NCI-H774 (cell line): ENCODE measurements at regions not wholly inside any gene's neighbourhood (a gene's known extent, or its start where the extent isn't known, plus 50 kb on each side); places are given as distances from the start of the nearest gene placed in this dataset.

Experiments
- DNase-seq: peaks from one replicate; lab custom pipeline; 2025; lab: John Stamatoyannopoulos, UW

DNA sequence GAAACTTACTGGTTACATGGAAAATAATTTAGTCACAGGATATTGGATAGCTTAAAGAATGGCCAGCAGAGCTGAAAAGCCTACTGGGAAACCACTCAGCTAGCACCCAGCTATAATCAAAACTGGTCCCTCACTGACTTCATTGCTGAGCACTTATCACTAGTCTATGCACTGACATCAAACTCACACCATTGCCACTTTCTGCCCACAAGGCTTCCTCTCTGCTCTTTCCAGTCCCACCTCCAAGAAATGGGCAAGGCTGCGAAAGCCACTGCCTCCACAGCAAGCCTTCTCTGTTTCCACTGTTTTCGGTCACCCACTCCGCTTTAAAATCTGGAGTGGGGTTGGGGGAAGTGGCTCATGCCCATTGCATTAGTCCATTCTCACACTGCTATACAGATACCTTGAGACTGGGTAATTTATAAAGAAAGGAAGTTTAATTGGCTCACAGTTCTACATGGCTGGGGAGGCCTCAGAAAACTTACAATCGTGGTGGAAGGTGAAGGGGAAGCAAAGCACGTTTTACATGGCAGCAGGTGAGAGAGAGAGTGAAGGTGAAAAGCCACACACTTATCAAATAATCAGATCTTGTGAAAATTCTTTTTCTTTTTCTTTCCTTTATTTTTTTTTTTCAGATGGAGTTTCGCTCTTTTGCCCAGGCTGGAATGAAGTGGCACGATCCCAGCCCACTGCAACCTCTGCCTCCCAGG, 77.0 kb upstream of the CERS6 start:
- no peak for DNase-seq

DNA sequence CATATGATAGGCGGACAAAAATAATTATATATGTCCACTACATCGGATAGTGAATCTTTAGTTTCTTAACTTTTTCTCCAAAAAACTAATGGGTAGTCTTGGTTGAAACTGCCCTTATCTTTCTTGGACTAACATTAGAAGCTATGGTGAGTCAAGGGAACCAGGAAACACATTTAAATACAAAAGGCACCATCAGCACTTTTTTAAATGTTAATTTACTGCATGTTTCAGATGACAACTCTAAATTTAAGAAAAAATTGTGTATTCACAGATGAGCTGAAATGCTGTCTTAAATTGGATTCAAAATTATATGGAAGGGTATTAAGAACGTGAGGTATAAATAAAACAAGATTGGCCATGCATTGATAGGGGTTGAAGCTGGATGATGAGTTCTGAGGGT, 75.6 kb upstream of the CERS6 start:
- no peak for DNase-seq

DNA sequence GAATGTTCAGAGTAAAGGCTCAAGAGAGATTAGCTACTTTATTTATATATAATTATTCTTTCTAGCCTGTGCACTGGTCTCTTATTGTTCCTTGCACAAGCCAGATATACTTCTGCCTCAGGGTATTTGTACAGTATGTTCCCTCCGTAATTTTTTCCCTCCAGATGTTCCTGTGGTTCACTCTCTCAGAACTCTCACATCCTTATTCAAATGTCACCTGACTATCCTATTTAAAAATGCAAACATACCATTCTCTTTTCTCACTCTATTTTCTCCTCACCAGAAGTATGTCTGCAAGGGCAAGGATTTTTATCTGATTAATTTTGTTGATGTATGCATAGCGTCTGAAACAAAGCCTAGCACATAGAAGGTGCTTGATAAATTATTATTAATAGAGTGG, 64.0 kb upstream of the CERS6 start:
- DNase-seq = no peak

DNA sequence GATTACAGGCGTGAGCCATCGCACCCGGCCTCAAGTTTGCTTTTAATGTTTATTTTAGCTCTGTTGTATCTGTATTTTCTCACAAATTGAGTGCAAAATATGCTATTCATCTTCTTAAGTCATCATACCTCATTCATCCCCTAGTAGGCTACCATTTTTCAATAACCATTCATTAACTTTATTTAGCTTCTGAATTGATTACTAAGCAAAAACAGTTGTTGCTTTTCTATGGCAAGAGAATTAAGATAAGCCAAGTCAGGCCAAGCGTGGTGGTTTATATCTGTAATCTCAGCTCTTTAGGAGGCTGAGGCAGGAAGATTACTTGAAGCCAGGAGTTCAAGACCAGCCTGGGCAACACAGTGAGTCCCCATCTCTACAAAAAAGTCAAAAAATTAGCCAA, 63.3 kb upstream of the CERS6 start:
- DNase-seq = no peak

DNA sequence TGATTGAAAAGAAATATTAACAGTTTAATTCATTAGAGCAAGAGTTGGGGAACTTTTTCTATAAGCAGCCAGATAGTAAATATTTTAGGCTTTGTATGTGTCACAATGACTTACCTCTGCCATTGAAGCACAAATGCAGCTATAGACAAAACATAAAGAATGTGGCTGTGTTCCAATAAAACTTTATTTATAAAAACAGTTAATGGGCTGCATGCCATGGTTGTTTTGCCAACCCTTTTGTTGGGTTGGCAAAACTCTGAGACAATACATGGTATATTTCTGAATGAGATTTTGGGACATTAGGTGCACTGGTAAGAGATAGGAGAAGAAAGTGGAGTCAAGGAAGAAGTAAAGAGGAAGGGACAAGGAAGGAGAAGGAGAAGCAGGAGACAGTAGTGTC, 61.8 kb upstream of the CERS6 start:
- no peak for DNase-seq

DNA sequence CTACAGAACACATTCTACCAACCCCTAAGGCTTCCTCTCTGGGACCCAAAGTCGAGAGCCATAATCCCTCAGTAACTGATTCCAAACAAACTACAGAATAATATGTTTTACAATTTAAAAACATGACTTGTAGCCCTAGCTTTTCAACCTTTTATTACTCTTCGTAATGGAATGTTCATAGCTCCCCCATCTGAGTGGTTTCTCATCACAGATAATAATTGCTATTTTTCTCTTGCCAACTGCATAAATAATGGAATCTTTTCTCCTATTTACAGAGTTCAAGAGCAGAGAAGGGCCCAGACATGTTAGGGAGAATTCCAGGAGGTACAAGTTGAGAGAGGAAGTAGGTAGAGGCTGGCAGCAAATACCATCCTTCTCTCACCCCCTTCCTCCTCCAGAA, 59.9 kb upstream of the CERS6 start:
- no peak for DNase-seq

DNA sequence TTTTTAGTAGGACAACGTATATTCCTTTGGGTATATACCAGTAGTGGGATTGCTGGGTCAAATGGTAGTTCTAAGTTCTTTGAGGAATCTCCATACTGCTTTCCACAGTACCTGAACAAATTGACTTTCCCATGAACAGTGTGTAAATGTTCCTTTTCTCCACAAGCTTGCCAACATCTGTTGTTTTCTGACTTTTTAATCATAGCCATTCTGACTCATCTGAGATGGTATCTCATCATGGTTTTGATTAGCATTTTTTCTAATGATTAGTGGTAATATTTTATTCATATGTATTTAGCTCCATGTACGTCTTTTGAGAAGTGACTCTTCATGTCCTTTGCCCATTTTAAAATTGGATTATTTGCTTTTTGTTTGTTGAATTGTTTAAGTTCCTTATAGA, 58.4 kb upstream of the CERS6 start:
- no peak for DNase-seq

DNA sequence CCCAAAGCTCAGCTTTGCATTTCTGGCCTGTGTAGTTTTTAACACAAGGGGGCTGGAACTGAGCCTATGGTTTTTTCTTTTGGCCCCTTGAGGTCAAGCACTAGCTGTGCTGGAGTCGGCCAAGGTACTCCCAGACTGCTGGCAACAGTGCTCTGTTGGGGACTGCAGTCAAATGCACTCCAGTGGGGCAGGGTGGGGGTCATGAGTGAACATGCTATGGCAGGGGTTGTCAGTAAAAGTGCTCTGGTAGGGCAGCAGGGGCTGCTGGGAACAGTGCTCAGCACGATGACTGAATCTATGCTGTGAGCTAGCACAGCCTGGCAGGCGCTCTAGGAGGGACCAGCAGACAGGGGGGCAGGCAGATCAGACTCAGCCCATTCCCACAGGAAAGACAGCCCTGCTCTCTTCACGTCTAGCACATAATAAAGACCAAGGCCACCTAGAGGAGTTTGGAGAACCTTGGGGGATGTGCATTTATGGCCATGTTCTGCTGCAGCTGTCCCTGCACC, 55.0 kb upstream of the CERS6 start:
- no peak for DNase-seq

DNA sequence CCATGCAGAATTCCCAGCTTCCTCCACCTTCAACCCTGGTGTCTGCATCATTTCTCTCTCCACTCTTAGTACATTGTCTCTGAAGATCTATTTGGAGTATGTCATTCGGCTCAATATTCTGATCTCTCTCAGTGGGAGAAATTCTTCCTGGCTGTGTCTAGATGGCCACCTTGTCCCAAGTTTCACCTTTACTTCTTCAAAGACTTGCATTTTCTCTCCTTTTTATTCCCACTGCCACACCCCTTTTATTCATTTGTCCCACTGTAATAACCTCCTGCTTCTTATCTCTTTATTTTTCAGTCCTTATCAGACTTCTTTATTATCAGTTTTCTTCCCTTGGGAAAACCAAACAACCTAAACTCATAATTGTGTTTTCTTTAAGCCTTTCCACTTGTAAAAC, 54.3 kb upstream of the CERS6 start:
- no peak for DNase-seq

DNA sequence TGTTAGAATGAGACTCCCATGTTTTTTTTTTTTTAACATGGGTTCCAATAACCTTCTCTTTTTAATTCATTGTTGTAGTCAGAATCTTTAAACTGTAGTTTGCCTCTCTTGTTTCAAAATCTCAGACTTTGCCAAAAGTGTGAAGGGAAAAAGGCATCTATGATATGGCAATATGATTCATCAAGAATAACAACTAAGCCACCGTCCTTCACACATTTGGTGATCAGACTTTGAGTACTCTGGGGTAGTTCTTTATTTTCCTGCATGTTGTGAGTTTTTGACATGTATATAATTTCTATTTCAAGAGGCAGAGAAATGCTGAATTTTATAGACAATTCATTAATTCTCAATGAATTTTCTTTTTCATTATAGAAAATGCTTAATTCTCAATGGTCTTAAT, 53.5 kb upstream of the CERS6 start:
- DNase-seq = no peak

DNA sequence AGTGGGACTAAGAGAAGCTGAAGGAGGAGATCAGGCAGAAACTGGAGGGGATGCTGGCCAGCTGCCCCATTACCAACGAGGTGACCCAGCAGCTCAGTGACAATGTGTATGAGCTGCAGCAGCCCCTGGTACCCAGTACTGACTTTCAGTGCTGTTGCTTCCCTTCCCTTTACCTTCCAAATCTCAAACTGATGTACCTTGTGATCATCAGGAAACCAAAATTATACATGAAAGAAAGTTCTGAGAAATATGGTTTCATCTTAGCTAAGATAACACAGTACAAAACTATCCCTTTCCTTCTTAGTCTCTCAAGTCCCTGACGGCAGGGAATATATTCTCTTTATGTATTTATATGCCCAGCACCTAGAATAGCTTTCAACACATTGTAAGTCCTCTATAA, 52.3 kb upstream of the CERS6 start:
- DNase-seq = no peak

DNA sequence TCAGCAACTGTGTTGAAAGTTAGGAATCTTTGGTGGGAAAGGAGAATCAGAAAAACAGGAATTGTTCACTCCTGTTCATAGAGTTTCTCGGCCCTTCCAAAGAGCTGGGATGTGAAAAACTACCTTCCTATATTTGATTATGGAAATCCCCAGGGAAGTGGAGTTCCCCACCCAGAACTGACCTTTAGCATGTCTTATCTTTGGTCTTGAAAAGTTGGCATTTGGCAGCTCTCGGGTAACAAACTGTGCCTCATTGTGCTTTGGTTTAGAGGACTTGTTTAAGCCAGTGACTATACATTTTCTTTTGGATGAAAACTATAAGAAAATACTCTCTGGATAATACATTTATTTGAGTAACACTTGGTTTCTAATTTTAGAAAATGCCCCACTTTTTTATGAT, 51.3 kb upstream of the CERS6 start:
- DNase-seq = no peak
